SK-N-MC (cell line): ENCODE measurements at regions not wholly inside any gene's neighbourhood (a gene's known extent, or its start where the extent isn't known, plus 50 kb on each side); places are given as distances from the start of the nearest gene placed in this dataset.

Source experiments
- EZH2 ChIP-seq: fragments of 200-600 bp; sonication (generic); IDR thresholded peaks from one replicate; pipeline ENCODE4 v1.6.1; 2017; ENCODE audit warnings: antibody characterized with exemption
- POLR2AphosphoS5 ChIP-seq: IDR thresholded peaks from 2 replicates; pipeline ENCODE4 v1.6.1; 2012; ENCODE audit warnings: mild to moderate bottlenecking, low read depth, low read length, borderline replicate concordance

DNA sequence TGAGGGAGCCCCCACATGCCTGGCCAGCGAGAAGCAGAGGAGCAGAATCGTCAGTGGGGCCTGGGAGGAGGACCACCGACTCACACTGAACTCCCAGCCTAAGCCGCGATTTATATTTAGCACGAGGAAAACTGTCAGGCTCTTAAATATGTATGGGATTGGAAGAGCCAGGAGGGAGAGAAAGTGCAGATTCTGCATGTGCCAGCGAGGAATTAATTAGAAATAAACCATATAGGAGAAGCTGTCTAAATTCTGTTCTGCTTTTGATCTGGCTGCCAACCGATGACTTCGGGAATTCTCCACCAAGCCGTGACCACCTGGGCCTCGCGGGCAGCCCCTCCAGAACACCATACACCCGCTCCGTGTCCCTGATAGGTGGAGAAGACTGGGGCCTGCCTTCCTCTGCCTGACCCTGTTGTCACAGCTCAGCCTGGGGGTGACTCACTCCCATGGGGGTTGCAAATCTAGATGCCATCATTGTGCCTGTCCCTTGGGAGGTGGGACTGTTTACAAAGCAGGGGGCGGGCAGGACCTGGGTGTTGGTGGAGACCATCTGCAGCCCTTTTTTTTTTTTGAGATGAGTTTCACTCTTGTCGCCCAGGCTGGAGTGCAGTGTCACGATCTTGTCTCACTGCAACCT lies 91.1 kb upstream of the PMEPA1 start:
- TF ChIP-seq EZH2 (no peak), POLR2AphosphoS5 (no peak)
